Activated CD4-positive, alpha-beta T cell treated with anti-CD3 and anti-CD28 coated beads for 36 hours (primary cell): ENCODE measurements at regions not wholly inside any gene's neighbourhood (a gene's known extent, or its start where the extent isn't known, plus 50 kb on each side); places are given as distances from the start of the nearest gene placed in this dataset.

Experiments
- ATAC-seq: fragments of 200-7000 bp; cut with Tn5 transposase; one replicate; pipeline ENCODE4 v1.10.0; 2021; ENCODE audit warnings: mild to moderate bottlenecking, moderate library complexity
- CTCF ChIA-PET: fragments of 350-600 bp; sonication (Branson Sonifier 250); formaldehyde crosslinking; loops from one replicate; lab custom pipeline; 2021; ENCODE audit warnings: antibody characterized with exemption; lab: Charles Lee
- POLR2A ChIA-PET: fragments of 350-600 bp; sonication (Branson Sonifier 250); formaldehyde crosslinking; loops from one replicate; lab custom pipeline; 2021; ENCODE audit warnings: antibody characterized with exemption, inconsistent platforms; lab: Charles Lee
- DNase-seq: peaks from one replicate; pipeline ENCODE4 v3.0.0-alpha.2; 2020
- H3K27ac Mint-ChIP-seq: one replicate; pipeline ENCODE4 v1.8.0; 2021; ENCODE audit warnings: mixed read lengths
- H3K27me3 Mint-ChIP-seq: one replicate; pipeline ENCODE4 v1.8.0; 2021; ENCODE audit warnings: mixed read lengths
- H3K36me3 Mint-ChIP-seq: one replicate; pipeline ENCODE4 v1.8.0; 2021; ENCODE audit warnings: low read depth, mixed read lengths
- H3K4me1 Mint-ChIP-seq: one replicate; pipeline ENCODE4 v1.8.0; 2021; ENCODE audit warnings: mixed read lengths
- H3K4me3 Mint-ChIP-seq: one replicate; pipeline ENCODE4 v1.8.0; 2021; ENCODE audit warnings: mild to moderate bottlenecking, moderate library complexity, mixed read lengths
- H3K9me3 Mint-ChIP-seq: one replicate; pipeline ENCODE4 v1.8.0; 2021; ENCODE audit warnings: low read depth, mixed read lengths
- intact Hi-C, 2 experiments: fragments of 100-400 bp; cut with DNase I in 1 of 2; cut with micrococcal nuclease in 1 of 2; formaldehyde crosslinking; loops; one replicate each; pipeline versions ENCODE4 v1.14.2 to v1.15.1; 2022 to 2024; cut with DNase I, micrococcal nuclease

DNA sequence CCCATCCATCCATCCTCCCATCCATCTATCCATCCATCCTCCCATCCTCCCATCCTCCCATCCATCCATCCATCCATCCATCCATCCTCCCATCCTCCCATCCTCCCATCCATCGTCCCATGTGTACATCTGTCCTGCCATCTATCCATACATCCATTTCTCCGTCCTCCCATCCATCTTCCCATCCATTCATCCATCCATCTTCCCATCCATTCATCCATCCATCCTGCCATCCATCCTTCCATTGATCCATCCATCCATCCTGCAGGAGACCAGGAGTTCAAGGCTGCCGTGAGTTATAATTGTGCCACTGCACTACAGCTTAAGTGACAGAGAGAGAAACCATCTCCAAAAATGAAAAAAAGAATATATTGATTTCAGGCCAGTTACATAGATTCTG is 356.5 kb downstream of the CDH26 start:
- H3K27me3 Mint-ChIP-seq, result no peaks in the 10 kb centered on the region
- no peak for DNase-seq
- POLR2A ChIA-PET, result no interaction called here
- CTCF ChIA-PET, result no interaction called here
- H3K4me1 Mint-ChIP-seq, result no peaks in the 10 kb centered on the region
- no peaks in the 10 kb centered on the region for H3K9me3 Mint-ChIP-seq
- no peak overlapping the region for H3K4me3 Mint-ChIP-seq
- H3K36me3 Mint-ChIP-seq, result no peaks in the 10 kb centered on the region
- intact Hi-C loops, result no loop called here
- H3K27ac Mint-ChIP-seq, result no peak overlapping the region
- ATAC-seq, result no peak

GRCh38 chr20:60316476-60317158 is 358.4 kb downstream of the CDH26 start:
- no peak for DNase-seq
- Mint-ChIP-seq H3K27me3 (no peaks in the 10 kb centered on the region), H3K4me1 (no peaks in the 10 kb centered on the region), H3K4me3 (no peak overlapping the region), H3K36me3 (no peaks in the 10 kb centered on the region), H3K9me3 (no peaks in the 10 kb centered on the region), H3K27ac (no peak overlapping the region)
- POLR2A ChIA-PET, result no interaction called here
- no peak for ATAC-seq
- intact Hi-C loops, result no loop called here
- CTCF ChIA-PET, result interaction anchor here (0.6 to 0.8 kb wide), 3 partner anchors 106 to 463 kb away, joined by 3 to 4 read pairs (median 3); no protein-coding TSS in a partner anchor

DNA sequence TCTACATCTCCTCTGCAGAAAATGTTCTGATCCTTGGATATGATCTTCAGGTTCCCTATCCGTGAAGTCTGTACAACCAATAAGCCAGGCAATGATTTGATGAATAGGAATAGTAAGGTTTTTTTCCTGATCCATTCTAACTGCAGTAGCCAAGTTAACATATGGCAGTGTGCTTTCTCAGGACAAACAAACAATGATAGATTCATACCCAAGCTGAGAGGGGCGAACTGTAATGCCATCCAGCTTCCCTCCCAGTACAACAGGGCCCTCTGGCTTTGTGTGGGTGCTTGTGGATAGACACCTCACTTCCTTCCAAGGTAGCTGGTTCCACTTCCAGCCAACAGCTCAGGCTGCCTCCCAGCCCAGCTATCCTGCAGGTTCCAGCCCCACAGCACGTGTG is 359.2 kb downstream of the CDH26 start:
- Mint-ChIP-seq H3K9me3 (no peaks in the 10 kb centered on the region), H3K4me1 (no peaks in the 10 kb centered on the region), H3K27me3 (no peaks in the 10 kb centered on the region), H3K4me3 (no peak overlapping the region), H3K36me3 (no peaks in the 10 kb centered on the region), H3K27ac (no peak overlapping the region)
- ChIA-PET CTCF (no interaction called here), POLR2A (no interaction called here)
- DNase-seq, result no peak
- ATAC-seq, result no peak
- intact Hi-C loops, result no loop called here

- Mint-ChIP-seq H3K4me1 (no peaks in the 10 kb centered on the region), H3K4me3 (no peak overlapping the region), H3K36me3 (no peaks in the 10 kb centered on the region), H3K9me3 (no peaks in the 10 kb centered on the region), H3K27ac (no peak overlapping the region), H3K27me3 (no peaks in the 10 kb centered on the region)
- POLR2A ChIA-PET, result no interaction called here
- CTCF ChIA-PET, result no interaction called here
- DNase-seq (no peak), ATAC-seq (no peak)
- intact Hi-C loops, result no loop called here
Measured at GRCh38 chr20:60321601-60322000, 363.4 kb downstream of the CDH26 start.

DNA sequence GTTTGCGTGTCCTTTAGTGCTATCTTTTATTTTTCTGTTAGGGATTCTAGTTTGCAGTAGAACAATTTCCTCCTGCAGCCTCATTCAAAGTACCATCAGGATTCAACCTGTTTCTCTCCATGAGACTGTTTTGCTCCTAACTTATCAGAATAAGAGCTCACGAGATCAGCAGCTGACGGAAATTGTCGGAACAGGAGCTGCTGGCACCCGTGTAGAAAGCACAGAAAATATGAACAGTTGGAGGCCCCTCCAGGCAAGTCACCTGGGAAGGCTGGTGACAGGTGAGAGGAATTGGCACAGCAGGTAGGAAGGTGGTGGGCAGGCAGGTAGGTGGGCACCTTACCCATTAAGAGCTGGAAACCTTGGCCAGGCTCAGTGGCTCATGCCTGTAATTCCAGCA is 368.6 kb downstream of the CDH26 start:
- H3K4me1 Mint-ChIP-seq, result no peaks in the 10 kb centered on the region

GRCh38 chr20:60327971-60328660 is 369.9 kb downstream of the CDH26 start:
- intact Hi-C loops, result no loop called here
- Mint-ChIP-seq H3K27ac (no peak overlapping the region), H3K9me3 (no peaks in the 10 kb centered on the region), H3K27me3 (no peaks in the 10 kb centered on the region), H3K36me3 (no peaks in the 10 kb centered on the region), H3K4me1 (no peaks in the 10 kb centered on the region), H3K4me3 (no peak overlapping the region)
- ATAC-seq, result no peak
- ChIA-PET CTCF (no interaction called here), POLR2A (no interaction called here)
- DNase-seq, result no peak

More for the DNA sequence above, 368.6 kb downstream of the CDH26 start:
- Mint-ChIP-seq H3K27me3 (no peaks in the 10 kb centered on the region), H3K9me3 (no peaks in the 10 kb centered on the region), H3K4me3 (no peak overlapping the region), H3K27ac (no peak overlapping the region), H3K36me3 (no peaks in the 10 kb centered on the region)
- DNase-seq (no peak), ATAC-seq (no peak)
- POLR2A ChIA-PET, result no interaction called here
- intact Hi-C loops, result no loop called here
- CTCF ChIA-PET, result no interaction called here

GRCh38 chr20:60330461-60330860 is 372.2 kb downstream of the CDH26 start:
- intact Hi-C loops, result no loop called here
- H3K4me3 Mint-ChIP-seq, result no peak overlapping the region
- H3K4me1 Mint-ChIP-seq, result no peaks in the 10 kb centered on the region
- DNase-seq (no peak), ATAC-seq (no peak)
- no peaks in the 10 kb centered on the region for H3K27me3 Mint-ChIP-seq
- POLR2A ChIA-PET, result no interaction called here
- H3K27ac Mint-ChIP-seq, result no peak overlapping the region
- CTCF ChIA-PET, result interaction anchor here (0.6 kb wide), 1 partner anchor 10 kb away, joined by 3 read pairs; no protein-coding TSS in a partner anchor
- no peaks in the 10 kb centered on the region for H3K9me3 Mint-ChIP-seq
- H3K36me3 Mint-ChIP-seq, result no peaks in the 10 kb centered on the region

GRCh38 chr20:60331688-60332300 is 373.6 kb downstream of the CDH26 start:
- Mint-ChIP-seq H3K27me3 (no peaks in the 10 kb centered on the region), H3K4me3 (no peak overlapping the region), H3K36me3 (no peaks in the 10 kb centered on the region), H3K4me1 (no peaks in the 10 kb centered on the region), H3K27ac (no peak overlapping the region), H3K9me3 (no peaks in the 10 kb centered on the region)
- ATAC-seq, result no peak
- DNase-seq, result no peak
- POLR2A ChIA-PET, result no interaction called here
- CTCF ChIA-PET, result no interaction called here
- intact Hi-C loops, result no loop called here

GRCh38 chr20:60332523-60332922 is 374.3 kb downstream of the CDH26 start:
- ATAC-seq (no peak), DNase-seq (no peak)
- Mint-ChIP-seq H3K9me3 (no peaks in the 10 kb centered on the region), H3K36me3 (no peaks in the 10 kb centered on the region), H3K27ac (no peak overlapping the region), H3K27me3 (no peaks in the 10 kb centered on the region), H3K4me1 (no peaks in the 10 kb centered on the region), H3K4me3 (no peak overlapping the region)
- POLR2A ChIA-PET, result no interaction called here
- CTCF ChIA-PET, result no interaction called here
- intact Hi-C loops, result no loop called here

DNA sequence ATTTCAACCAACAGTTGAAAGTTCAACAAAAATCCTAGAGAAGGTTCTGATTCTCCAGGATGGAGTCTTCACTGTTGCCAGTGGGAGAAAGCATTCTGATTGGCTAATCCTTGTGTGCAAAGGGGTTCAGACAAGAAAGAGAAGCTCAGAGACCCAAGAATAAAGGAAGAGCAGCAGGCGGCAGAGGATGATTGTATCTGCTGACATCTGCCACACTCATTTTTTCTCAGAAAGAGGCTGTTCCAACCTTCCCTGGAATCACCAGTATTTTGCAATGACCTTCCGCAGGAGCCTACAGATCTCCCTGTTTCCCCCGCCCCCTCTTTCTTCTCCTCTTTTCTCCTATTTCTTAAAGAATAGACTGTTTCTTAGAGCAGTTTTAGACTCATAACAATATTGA is 376.7 kb downstream of the CDH26 start:
- Mint-ChIP-seq H3K4me3 (no peak overlapping the region), H3K9me3 (no peaks in the 10 kb centered on the region), H3K27ac (no peak overlapping the region), H3K27me3 (peaks cover 3% of the 10 kb centered on the region), H3K36me3 (no peaks in the 10 kb centered on the region), H3K4me1 (no peaks in the 10 kb centered on the region)
- POLR2A ChIA-PET, result no interaction called here
- DNase-seq (no peak), ATAC-seq (no peak)
- CTCF ChIA-PET, result no interaction called here
- intact Hi-C loops, result no loop called here

- no peak overlapping the region for H3K27ac Mint-ChIP-seq
- H3K4me3 Mint-ChIP-seq, result no peak overlapping the region
- ATAC-seq (no peak), DNase-seq (no peak)
- no peaks in the 10 kb centered on the region for H3K4me1 Mint-ChIP-seq
- POLR2A ChIA-PET, result no interaction called here
- CTCF ChIA-PET, result no interaction called here
- no peaks in the 10 kb centered on the region for H3K36me3 Mint-ChIP-seq
- intact Hi-C loops, result no loop called here
- no peaks in the 10 kb centered on the region for H3K9me3 Mint-ChIP-seq
- H3K27me3 Mint-ChIP-seq, result peaks cover 3% of the 10 kb centered on the region
Measured at GRCh38 chr20:60338556-60338955, 380.3 kb downstream of the CDH26 start.

DNA sequence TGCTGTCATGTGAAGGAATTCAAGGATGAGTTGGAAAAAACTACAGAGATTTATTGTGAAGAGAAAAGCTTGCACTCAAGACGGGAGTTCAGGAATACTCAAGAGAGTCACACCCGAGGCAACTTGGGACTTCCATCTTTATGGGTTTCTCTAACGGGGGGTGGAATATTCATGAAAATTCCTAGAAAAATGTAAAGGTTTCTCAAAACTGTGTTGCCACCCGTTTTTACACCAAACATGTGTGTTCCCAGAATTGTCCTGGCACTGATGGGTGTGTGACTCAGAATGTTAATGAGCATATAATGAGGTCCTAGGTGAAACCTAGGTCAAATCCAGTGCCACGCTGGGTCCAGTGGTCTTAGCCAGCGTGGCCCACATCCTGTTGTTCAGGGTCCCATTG is 381.5 kb downstream of the CDH26 start:
- Mint-ChIP-seq H3K4me3 (no peak overlapping the region), H3K9me3 (no peaks in the 10 kb centered on the region), H3K27ac (no peak overlapping the region), H3K36me3 (no peaks in the 10 kb centered on the region), H3K4me1 (no peaks in the 10 kb centered on the region), H3K27me3 (peaks cover 3% of the 10 kb centered on the region)
- intact Hi-C loops, result no loop called here
- ATAC-seq (no peak), DNase-seq (no peak)
- ChIA-PET POLR2A (no interaction called here), CTCF (no interaction called here)
